SK-N-MC (cell line): ENCODE measurements at regions not wholly inside any gene's neighbourhood (a gene's known extent, or its start where the extent isn't known, plus 50 kb on each side); places are given as distances from the start of the nearest gene placed in this dataset.

Experiments
- EZH2 ChIP-seq: fragments of 200-600 bp; sonication (generic); IDR thresholded peaks from one replicate; pipeline ENCODE4 v1.6.1; 2017; ENCODE audit warnings: antibody characterized with exemption
- FOXP2 ChIP-seq: optimal IDR thresholded peaks from 2 replicates; pipeline ENCODE3; 2011; ENCODE audit warnings: mild to moderate bottlenecking, moderate library complexity; ENCODE audit not compliant: insufficient read depth; ENCODE audit errors: extremely low read length, control extremely low read depth
- POLR2AphosphoS5 ChIP-seq: IDR thresholded peaks from 2 replicates; pipeline ENCODE4 v1.6.1; 2012; ENCODE audit warnings: mild to moderate bottlenecking, low read depth, low read length, borderline replicate concordance

DNA sequence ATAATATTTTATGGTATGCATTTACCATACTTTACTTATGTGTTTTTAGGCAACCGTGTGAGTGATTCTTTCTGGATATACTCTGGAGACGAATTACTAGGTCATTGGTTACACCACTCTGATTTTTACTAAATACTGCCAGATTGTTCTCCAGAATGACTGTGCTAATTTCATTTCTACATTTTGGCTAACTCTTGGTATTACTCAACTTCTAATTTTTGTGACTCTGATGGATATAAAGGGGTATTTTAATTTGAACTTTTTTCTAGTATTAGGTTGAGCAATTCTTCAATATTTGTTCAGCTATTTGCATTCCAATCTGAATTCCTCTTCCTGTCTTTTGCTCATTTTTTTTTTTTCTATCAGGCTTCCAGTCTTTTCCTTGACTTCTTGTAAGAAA lies 223.6 kb downstream of the MDFIC start:
- TF ChIP-seq EZH2: no peak
- no peak for TF ChIP-seq POLR2AphosphoS5
- no peak for TF ChIP-seq FOXP2
